Neural cell (in vitro differentiated cells): ENCODE measurements at regions not wholly inside any gene's neighbourhood (a gene's known extent, or its start where the extent isn't known, plus 50 kb on each side); places are given as distances from the start of the nearest gene placed in this dataset.

Source experiments
- H2AFZ ChIP-seq: fragments of 200-600, 300-800 bp; sonication (generic), shearing (Covaris generic); 2 replicates; pipeline ENCODE4 v1.6.0; 2014; ENCODE audit warnings: low read depth, mild to moderate bottlenecking, antibody characterized with exemption, low read length, moderate library complexity
- H3F3A ChIP-seq: fragments of 200-600 bp; shearing (Covaris generic); 2 replicates; pipeline ENCODE4 v1.6.1; 2016; ENCODE audit warnings: mild to moderate bottlenecking, moderate library complexity, mixed read lengths, antibody characterized with exemption, low read length; ENCODE audit not compliant: insufficient read depth, poor library complexity, severe bottlenecking
- H3K27ac ChIP-seq: fragments of 200-600, 300-800 bp; sonication (generic), shearing (Covaris generic); 2 replicates; pipeline ENCODE4 v1.5.1; 2014; ENCODE audit warnings: mild to moderate bottlenecking, low read length, moderate library complexity
- H3K27me3 ChIP-seq: fragments of 300-800, 200-600 bp; sonication (generic), shearing (Covaris generic); 2 replicates; pipeline ENCODE4 v1.6.0; 2014; ENCODE audit warnings: mild to moderate bottlenecking, low read depth, low read length, moderate library complexity; ENCODE audit not compliant: insufficient read depth
- H3K36me3 ChIP-seq: fragments of 300-800, 200-600 bp; sonication (generic), shearing (Covaris generic); 2 replicates; pipeline ENCODE4 v1.5.1; 2014; ENCODE audit warnings: mild to moderate bottlenecking, antibody characterized with exemption, low read length, moderate library complexity; ENCODE audit not compliant: insufficient read depth
- H3K4me2 ChIP-seq: fragments of 300-800, 200-600 bp; sonication (generic), shearing (Covaris generic); 2 replicates; pipeline ENCODE4 v1.6.0; 2014; ENCODE audit warnings: mild to moderate bottlenecking, low read length
- H3K4me3 ChIP-seq: fragments of 300-800, 200-600 bp; sonication (generic), shearing (Covaris generic); 2 replicates; pipeline ENCODE4 v1.5.1; 2014; ENCODE audit warnings: mild to moderate bottlenecking, low read length, moderate library complexity
- H3K79me2 ChIP-seq: fragments of 200-600 bp; shearing (Covaris generic); replicated peaks from 2 replicates; pipeline ENCODE4 v1.6.0; 2014; ENCODE audit warnings: mild to moderate bottlenecking, low read length, moderate library complexity; ENCODE audit not compliant: insufficient read depth
- H3K9ac ChIP-seq: fragments of 300-800, 200-600 bp; sonication (generic), shearing (Covaris generic); 2 replicates; pipeline ENCODE4 v1.6.1; 2016; ENCODE audit warnings: mild to moderate bottlenecking, low read length, mixed read lengths
- H3K9me2 ChIP-seq: fragments of 200-600 bp; shearing (Covaris generic); 2 replicates; pipeline ENCODE4 v1.6.1; 2016; ENCODE audit warnings: mild to moderate bottlenecking, low read length, mixed read lengths; ENCODE audit not compliant: insufficient read depth
- H3K9me3 ChIP-seq: fragments of 200-600, 300-800 bp; sonication (generic), shearing (Covaris generic); 2 replicates; pipeline ENCODE4 v1.6.1; 2016; ENCODE audit warnings: mild to moderate bottlenecking, mixed run types, low read length, moderate library complexity, mixed read lengths
- H4K20me1 ChIP-seq: fragments of 200-600 bp; shearing (Covaris generic); 2 replicates; pipeline ENCODE4 v1.6.1; 2016; ENCODE audit warnings: mild to moderate bottlenecking, mixed run types; ENCODE audit not compliant: insufficient read depth
- CTCF ChIP-seq: fragments of 450-650 bp; IDR thresholded peaks from 2 replicates; pipeline ENCODE4 v1.5.1; 2014; ENCODE audit warnings: antibody characterized with exemption, mild to moderate bottlenecking, moderate library complexity; ENCODE audit not compliant: poor library complexity, severe bottlenecking
- EP300 ChIP-seq: fragments of 450-650 bp; conservative IDR thresholded peaks from 2 replicates; pipeline ENCODE4 v1.6.1; 2014; ENCODE audit warnings: antibody characterized with exemption, mild to moderate bottlenecking, moderate library complexity; ENCODE audit not compliant: poor library complexity, severe bottlenecking
- EZH2 ChIP-seq: fragments of 200-600, 300-800 bp; shearing (Covaris generic), sonication (generic); IDR thresholded peaks from 2 replicates; pipeline ENCODE4 v1.6.1; 2014; ENCODE audit warnings: antibody characterized with exemption, low read length, borderline replicate concordance, mild to moderate bottlenecking; ENCODE audit not compliant: insufficient read depth, poor library complexity, severe bottlenecking
- MXI1 ChIP-seq: fragments of 450-650 bp; conservative IDR thresholded peaks from 2 replicates; pipeline ENCODE4 v1.6.1; 2014; ENCODE audit warnings: antibody characterized with exemption, mild to moderate bottlenecking; ENCODE audit not compliant: poor library complexity, severe bottlenecking
- POLR2AphosphoS5 ChIP-seq: IDR thresholded peaks from 2 replicates; pipeline ENCODE4 v1.6.1; 2012
- RAD21 ChIP-seq: fragments of 450-650 bp; conservative IDR thresholded peaks from 2 replicates; pipeline ENCODE4 v1.6.1; 2014; ENCODE audit warnings: antibody characterized with exemption, mild to moderate bottlenecking, moderate library complexity
- SMC3 ChIP-seq: fragments of 450-650 bp; conservative IDR thresholded peaks from 2 replicates; pipeline ENCODE4 v1.6.1; 2014; ENCODE audit warnings: antibody characterized with exemption, mild to moderate bottlenecking, moderate library complexity; ENCODE audit not compliant: poor library complexity
- TAF1 ChIP-seq: IDR thresholded peaks from 2 replicates; pipeline ENCODE4 v1.6.1; 2012; ENCODE audit warnings: low read depth
- TF ChIP-seq, protein P1 (sequence below): IDR thresholded peaks from 2 replicates; pipeline ENCODE4 v1.6.1; 2012; ENCODE audit warnings: borderline replicate concordance

DNA sequence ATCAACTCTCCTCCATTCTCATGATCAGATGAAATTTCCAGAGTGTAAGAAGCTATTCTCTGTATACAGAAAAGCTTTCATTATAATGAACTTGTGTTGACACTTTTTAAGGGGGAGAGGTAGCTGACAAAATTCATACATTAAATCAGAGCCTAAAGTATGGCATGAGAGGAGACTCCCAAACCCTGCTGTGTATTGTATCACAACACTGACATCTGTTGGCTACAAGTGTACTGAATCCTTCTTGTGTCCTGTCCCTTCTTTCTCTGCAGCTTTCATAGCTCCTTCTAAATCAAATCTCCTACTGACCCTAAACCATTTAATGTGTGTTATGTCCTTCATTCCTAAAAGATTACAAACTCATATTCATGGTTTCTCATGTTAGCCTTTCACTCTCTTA lies 70.9 kb downstream of the GCC1 start:
- Histone ChIP-seq H2AFZ (no peak overlapping the region), H3K9ac (no peak overlapping the region), H3K9me2 (no peaks in the 10 kb centered on the region), H3K36me3 (no peaks in the 10 kb centered on the region), H4K20me1 (no peaks in the 10 kb centered on the region), H3F3A (no peaks in the 10 kb centered on the region), H3K27ac (no peak overlapping the region), H3K79me2 (no peaks in the 10 kb centered on the region), H3K27me3 (peaks cover 4% of the 10 kb centered on the region), H3K9me3 (no peaks in the 10 kb centered on the region), H3K4me3 (no peak overlapping the region), H3K4me2 (no peak overlapping the region)
- TF ChIP-seq, protein P1, sequence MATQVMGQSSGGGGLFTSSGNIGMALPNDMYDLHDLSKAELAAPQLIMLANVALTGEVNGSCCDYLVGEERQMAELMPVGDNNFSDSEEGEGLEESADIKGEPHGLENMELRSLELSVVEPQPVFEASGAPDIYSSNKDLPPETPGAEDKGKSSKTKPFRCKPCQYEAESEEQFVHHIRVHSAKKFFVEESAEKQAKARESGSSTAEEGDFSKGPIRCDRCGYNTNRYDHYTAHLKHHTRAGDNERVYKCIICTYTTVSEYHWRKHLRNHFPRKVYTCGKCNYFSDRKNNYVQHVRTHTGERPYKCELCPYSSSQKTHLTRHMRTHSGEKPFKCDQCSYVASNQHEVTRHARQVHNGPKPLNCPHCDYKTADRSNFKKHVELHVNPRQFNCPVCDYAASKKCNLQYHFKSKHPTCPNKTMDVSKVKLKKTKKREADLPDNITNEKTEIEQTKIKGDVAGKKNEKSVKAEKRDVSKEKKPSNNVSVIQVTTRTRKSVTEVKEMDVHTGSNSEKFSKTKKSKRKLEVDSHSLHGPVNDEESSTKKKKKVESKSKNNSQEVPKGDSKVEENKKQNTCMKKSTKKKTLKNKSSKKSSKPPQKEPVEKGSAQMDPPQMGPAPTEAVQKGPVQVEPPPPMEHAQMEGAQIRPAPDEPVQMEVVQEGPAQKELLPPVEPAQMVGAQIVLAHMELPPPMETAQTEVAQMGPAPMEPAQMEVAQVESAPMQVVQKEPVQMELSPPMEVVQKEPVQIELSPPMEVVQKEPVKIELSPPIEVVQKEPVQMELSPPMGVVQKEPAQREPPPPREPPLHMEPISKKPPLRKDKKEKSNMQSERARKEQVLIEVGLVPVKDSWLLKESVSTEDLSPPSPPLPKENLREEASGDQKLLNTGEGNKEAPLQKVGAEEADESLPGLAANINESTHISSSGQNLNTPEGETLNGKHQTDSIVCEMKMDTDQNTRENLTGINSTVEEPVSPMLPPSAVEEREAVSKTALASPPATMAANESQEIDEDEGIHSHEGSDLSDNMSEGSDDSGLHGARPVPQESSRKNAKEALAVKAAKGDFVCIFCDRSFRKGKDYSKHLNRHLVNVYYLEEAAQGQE, result no peak
- TF ChIP-seq CTCF (peak; percentile 66), RAD21 (peak; percentile 71), SMC3 (peak; percentile 66), TAF1 (no peak), MXI1 (no peak)

GRCh38 chr7:127513311-127513710 lies 72.1 kb downstream of the GCC1 start:
- no peaks in the 10 kb centered on the region for H3K9me3 ChIP-seq
- no peak overlapping the region for H3K4me2 ChIP-seq
- H3K27me3 ChIP-seq, result peaks cover 4% of the 10 kb centered on the region
- H3F3A ChIP-seq, result no peaks in the 10 kb centered on the region
- H3K9me2 ChIP-seq, result no peaks in the 10 kb centered on the region
- H3K79me2 ChIP-seq, result no peaks in the 10 kb centered on the region
- no peak overlapping the region for H2AFZ ChIP-seq
- H3K4me3 ChIP-seq, result no peak overlapping the region
- no peak overlapping the region for H3K9ac ChIP-seq
- TF ChIP-seq TAF1, result no peak
- TF ChIP-seq EP300, result no peak
- no peak for TF ChIP-seq CTCF
- TF ChIP-seq, protein P1, result no peak
- no peak for TF ChIP-seq RAD21
- TF ChIP-seq SMC3, result no peak
- TF ChIP-seq MXI1, result no peak
- no peak for TF ChIP-seq EZH2
- no peak for TF ChIP-seq POLR2AphosphoS5
- H3K27ac ChIP-seq, result no peak overlapping the region
- no peaks in the 10 kb centered on the region for H3K36me3 ChIP-seq
- no peaks in the 10 kb centered on the region for H4K20me1 ChIP-seq
